ENCODE measurements at regions not wholly inside any gene's neighbourhood (a gene's known extent, or its start where the extent isn't known, plus 50 kb on each side); places are given as distances from the start of the nearest gene placed in this dataset.

- TF ChIP-seq CTCF (IDR thresholded peaks at IDR 0.05; ENCODE audit: extremely low read depth in 1 of 2, insufficient read depth in 1 of 2, low read depth in 1 of 2, low read length in 2 of 2) (no peak), POLR2A (IDR thresholded peaks at IDR 0.05; ENCODE audit: low read depth, low read length) (no peak), POLR2AphosphoS5 (IDR thresholded peaks at IDR 0.05; ENCODE audit: insufficient read depth, low read depth, low read length) (no peak), EZH2 (IDR thresholded peaks at IDR 0.05; ENCODE audit: borderline replicate concordance, low read depth, low read length, severe bottlenecking) (no peak), JUN (IDR thresholded peaks at IDR 0.05; ENCODE audit: borderline replicate concordance, insufficient read depth, insufficient read length, low read depth) (no peak), GATA2 (IDR thresholded peaks at IDR 0.05; ENCODE audit: insufficient read depth, insufficient read length, low read depth, low read length) (no peak), MYC (IDR thresholded peaks at IDR 0.05; ENCODE audit: low read depth, low read length) (no peak), FOS (IDR thresholded peaks at IDR 0.05; ENCODE audit: borderline replicate concordance, insufficient read depth, low read length) (no peak), MAX (IDR thresholded peaks at IDR 0.05; ENCODE audit: insufficient read depth, insufficient read length) (no peak)
- POLR2A ChIA-PET: no interaction called here
- CTCF ChIA-PET: no interaction called here
- intact Hi-C loops (cut with micrococcal nuclease) (no loop called here), dilution Hi-C loops (cut with MboI; ENCODE audit: extremely low pct_ligation_motif_present, low sequenced_read_pairs) (no loop called here)
- H3K9ac ChIP-seq (replicated peaks; ENCODE audit: extremely low read depth, insufficient read depth, low read length): no peak overlapping the region
- H4K20me1 ChIP-seq (replicated peaks; ENCODE audit: control insufficient read depth, extremely low read depth, insufficient read depth, low read length): no peaks in the 10 kb centered on the region
- H3K27ac ChIP-seq (ENCODE audit: insufficient read depth, low read depth, low read length): no peak overlapping the region
- FAIRE-seq: no peak
- H3K79me2 ChIP-seq (ENCODE audit: control insufficient read depth, insufficient read depth, low read length): no peaks in the 10 kb centered on the region
- no peak overlapping the region for H3K4me2 ChIP-seq (ENCODE audit: insufficient read depth, low read length)
- no peak overlapping the region for H3K4me3 ChIP-seq (replicated peaks in 1 of 3; ENCODE audit: insufficient read depth in 1 of 3, low read depth in 1 of 3, low read length in 3 of 3)
- no peaks in the 10 kb centered on the region for H3K36me3 ChIP-seq (ENCODE audit: control insufficient read depth in 2 of 2, extremely low read depth in 1 of 2, insufficient read depth in 2 of 2, low read length in 2 of 2)
- H2AFZ ChIP-seq (ENCODE audit: low read depth, low read length): no peak overlapping the region
- no peaks in the 10 kb centered on the region for H3K27me3 ChIP-seq (ENCODE audit: control insufficient read depth in 2 of 2, insufficient read depth in 2 of 2, low read length in 2 of 2)
- no TSS peak for BruUV-seq (replicated peaks)
- H3K4me1 ChIP-seq (ENCODE audit: control insufficient read depth, extremely low read depth, insufficient read depth, low read length): no peaks in the 10 kb centered on the region
- no peaks in the 10 kb centered on the region for H3K9me3 ChIP-seq (replicated peaks; ENCODE audit: control insufficient read depth, insufficient read depth, low read length)
- DNase-seq (ENCODE audit: low read depth, low spot score): no peak
- no peaks in the 10 kb centered on the region for H3K9me1 ChIP-seq (replicated peaks; ENCODE audit: control insufficient read depth, extremely low read depth, insufficient read depth, low read length)
These were observed 489.0 kb downstream of the KCNJ2 start for GRCh38 chr17:70658317-70658716.

Measured in endothelial cell of umbilical vein (primary cell).